ENCODE measurements at regions not wholly inside any gene's neighbourhood (a gene's known extent, or its start where the extent isn't known, plus 50 kb on each side); places are given as distances from the start of the nearest gene placed in this dataset.
"Not testable (repeated sequence)": the region's sequence is repeated elsewhere in the genome, so short reads cannot be mapped to it uniquely, and the experiment has no call there.

GRCh38 chr6:4334158-4334740 lies 198.9 kb upstream of the ECI2 start:
- not testable (repeated sequence) for TF ChIP-seq POLR2AphosphoS5, POLR2A, CTCF, EP300 (IDR thresholded peaks at IDR 0.05)

Measured in stomach (tissue), 4 donors.